ENCODE measurements at regions not wholly inside any gene's neighbourhood (a gene's known extent, or its start where the extent isn't known, plus 50 kb on each side); places are given as distances from the start of the nearest gene placed in this dataset.

DNA sequence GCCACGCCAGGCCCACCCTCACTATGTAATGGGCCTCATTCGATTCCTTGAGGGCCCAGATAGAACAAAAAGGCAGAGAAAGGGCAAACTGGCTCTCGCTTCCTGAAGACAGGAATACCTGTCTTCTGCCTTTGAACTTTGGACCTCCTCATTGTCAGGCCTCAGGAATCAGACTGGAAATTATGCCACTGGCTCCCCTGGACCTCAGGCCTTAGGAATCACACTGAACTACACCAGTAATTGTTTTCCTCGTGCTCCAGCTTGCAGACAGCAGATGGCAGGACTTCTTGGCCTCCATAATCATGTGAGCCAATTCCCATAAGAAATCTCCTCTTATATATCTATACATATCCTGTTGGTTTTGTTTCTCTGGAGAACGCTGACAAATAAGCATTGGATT lies 258.6 kb upstream of the KCNG1 start:
- DNase-seq (ENCODE audit: low spot score), result no peak
- Histone ChIP-seq H3K27ac (no peak overlapping the region), H3K36me3 (no peaks in the 10 kb centered on the region), H3K4me1 (replicated peaks) (no peaks in the 10 kb centered on the region), H3K27me3 (replicated peaks; ENCODE audit: insufficient read depth) (no peaks in the 10 kb centered on the region), H3K9me3 (no peaks in the 10 kb centered on the region), H3K4me3 (no peak overlapping the region)
- TF ChIP-seq, protein P1, sequence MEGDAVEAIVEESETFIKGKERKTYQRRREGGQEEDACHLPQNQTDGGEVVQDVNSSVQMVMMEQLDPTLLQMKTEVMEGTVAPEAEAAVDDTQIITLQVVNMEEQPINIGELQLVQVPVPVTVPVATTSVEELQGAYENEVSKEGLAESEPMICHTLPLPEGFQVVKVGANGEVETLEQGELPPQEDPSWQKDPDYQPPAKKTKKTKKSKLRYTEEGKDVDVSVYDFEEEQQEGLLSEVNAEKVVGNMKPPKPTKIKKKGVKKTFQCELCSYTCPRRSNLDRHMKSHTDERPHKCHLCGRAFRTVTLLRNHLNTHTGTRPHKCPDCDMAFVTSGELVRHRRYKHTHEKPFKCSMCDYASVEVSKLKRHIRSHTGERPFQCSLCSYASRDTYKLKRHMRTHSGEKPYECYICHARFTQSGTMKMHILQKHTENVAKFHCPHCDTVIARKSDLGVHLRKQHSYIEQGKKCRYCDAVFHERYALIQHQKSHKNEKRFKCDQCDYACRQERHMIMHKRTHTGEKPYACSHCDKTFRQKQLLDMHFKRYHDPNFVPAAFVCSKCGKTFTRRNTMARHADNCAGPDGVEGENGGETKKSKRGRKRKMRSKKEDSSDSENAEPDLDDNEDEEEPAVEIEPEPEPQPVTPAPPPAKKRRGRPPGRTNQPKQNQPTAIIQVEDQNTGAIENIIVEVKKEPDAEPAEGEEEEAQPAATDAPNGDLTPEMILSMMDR (IDR thresholded peaks at IDR 0.05), result no peak
- TF ChIP-seq POLR2A (IDR thresholded peaks at IDR 0.05), result no peak
- TF ChIP-seq POLR2AphosphoS5 (IDR thresholded peaks at IDR 0.05), result no peak
- 89% methylated on average over 5 of the region's 5 CpGs for WGBS
- intact Hi-C loops (cut with DNase I), result no loop called here

DNA sequence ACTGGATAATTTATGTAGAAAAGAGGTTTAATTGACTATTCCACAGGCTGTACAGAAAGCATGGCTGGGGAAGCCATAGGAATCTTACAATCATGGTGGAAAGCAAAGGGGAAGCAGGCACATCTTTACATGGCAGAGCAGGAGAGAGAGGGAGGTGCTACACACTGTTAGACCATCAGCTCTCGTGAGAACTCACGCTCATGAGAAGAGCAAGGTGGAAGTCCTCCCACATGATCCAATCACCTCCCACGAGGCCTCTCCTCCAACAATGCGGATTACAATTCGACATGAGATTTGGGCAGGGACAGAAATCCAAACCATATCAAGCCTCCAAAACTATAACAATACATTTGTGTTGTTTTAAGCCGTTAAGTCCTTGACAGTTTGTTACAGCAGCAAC lies 257.1 kb upstream of the KCNG1 start:
- WGBS, result 92% methylated on average over 6 of the region's 6 CpGs

DNA sequence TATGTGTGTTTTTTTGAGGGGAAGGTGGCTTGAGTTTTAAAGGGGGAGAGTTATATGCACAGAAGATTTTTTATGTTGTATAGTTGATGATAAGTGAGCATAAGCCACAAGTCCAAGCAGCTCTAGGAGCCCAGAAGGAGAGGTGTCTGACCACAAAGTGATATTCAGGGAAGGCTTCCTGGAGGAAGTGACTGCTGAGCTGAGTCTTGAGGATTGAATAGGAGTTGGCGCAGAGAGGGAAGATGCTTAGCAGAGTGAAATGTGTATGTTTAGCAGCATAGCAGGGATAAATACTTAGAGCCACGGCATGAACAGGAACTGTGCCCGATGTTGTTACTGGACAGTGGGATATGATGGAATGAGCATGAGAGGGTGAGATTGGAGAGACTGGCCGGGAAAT lies 255.1 kb upstream of the KCNG1 start:
- H3K36me3 ChIP-seq, result no peaks in the 10 kb centered on the region
- WGBS, result 82% methylated on average over 4 of the region's 4 CpGs
- H3K4me1 ChIP-seq (replicated peaks), result no peaks in the 10 kb centered on the region
- no peak for DNase-seq (ENCODE audit: low spot score)
- H3K27ac ChIP-seq, result no peak overlapping the region
- TF ChIP-seq POLR2A (IDR thresholded peaks at IDR 0.05) (no peak), POLR2AphosphoS5 (IDR thresholded peaks at IDR 0.05) (no peak)
- TF ChIP-seq, protein P1 (IDR thresholded peaks at IDR 0.05), result no peak
- no peaks in the 10 kb centered on the region for H3K27me3 ChIP-seq (replicated peaks; ENCODE audit: insufficient read depth)
- intact Hi-C loops (cut with DNase I), result no loop called here
- H3K9me3 ChIP-seq, result no peaks in the 10 kb centered on the region
- no peak overlapping the region for H3K4me3 ChIP-seq

More for the DNA sequence above, 257.1 kb upstream of the KCNG1 start:
- Histone ChIP-seq H3K27me3 (replicated peaks; ENCODE audit: insufficient read depth) (no peaks in the 10 kb centered on the region), H3K27ac (no peak overlapping the region), H3K36me3 (no peaks in the 10 kb centered on the region), H3K9me3 (no peaks in the 10 kb centered on the region), H3K4me1 (replicated peaks) (no peaks in the 10 kb centered on the region), H3K4me3 (no peak overlapping the region)
- DNase-seq (ENCODE audit: low spot score), result no peak
- intact Hi-C loops (cut with DNase I), result no loop called here
- TF ChIP-seq POLR2AphosphoS5 (IDR thresholded peaks at IDR 0.05) (no peak), POLR2A (IDR thresholded peaks at IDR 0.05) (no peak)
- TF ChIP-seq, protein P1 (IDR thresholded peaks at IDR 0.05), result no peak

DNA sequence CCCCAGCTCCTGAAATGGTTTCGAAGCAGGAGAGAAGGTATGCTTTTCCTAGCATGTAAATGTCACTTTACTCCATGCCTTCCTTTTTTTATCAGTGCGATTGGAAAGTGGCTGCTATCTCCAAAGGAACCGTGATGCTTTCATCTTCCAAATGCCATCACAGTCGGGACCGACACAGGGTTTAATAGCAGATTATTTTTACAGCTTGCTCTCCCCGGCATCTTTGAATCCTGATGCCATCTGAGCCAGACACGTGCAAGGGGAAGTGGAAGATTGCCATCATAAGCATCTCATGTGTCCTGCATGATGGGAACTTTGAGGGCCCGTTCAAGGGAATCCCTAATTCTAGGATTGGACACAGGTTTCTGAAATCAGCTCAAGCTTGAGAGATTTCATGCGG lies 253.4 kb upstream of the KCNG1 start:
- no peak for TF ChIP-seq POLR2AphosphoS5 (IDR thresholded peaks at IDR 0.05)
- TF ChIP-seq, protein P1 (IDR thresholded peaks at IDR 0.05), result no peak
- TF ChIP-seq POLR2A (IDR thresholded peaks at IDR 0.05), result no peak
- no peak overlapping the region for H3K4me3 ChIP-seq
- DNase-seq (ENCODE audit: low spot score), result no peak
- H3K4me1 ChIP-seq (replicated peaks), result no peaks in the 10 kb centered on the region
- 16% methylated on average over 9 of the region's 9 CpGs for WGBS
- H3K9me3 ChIP-seq, result no peaks in the 10 kb centered on the region
- no peak overlapping the region for H3K27ac ChIP-seq
- intact Hi-C loops (cut with DNase I), result no loop called here
- no peaks in the 10 kb centered on the region for H3K36me3 ChIP-seq
- H3K27me3 ChIP-seq (replicated peaks; ENCODE audit: insufficient read depth), result no peaks in the 10 kb centered on the region

DNA sequence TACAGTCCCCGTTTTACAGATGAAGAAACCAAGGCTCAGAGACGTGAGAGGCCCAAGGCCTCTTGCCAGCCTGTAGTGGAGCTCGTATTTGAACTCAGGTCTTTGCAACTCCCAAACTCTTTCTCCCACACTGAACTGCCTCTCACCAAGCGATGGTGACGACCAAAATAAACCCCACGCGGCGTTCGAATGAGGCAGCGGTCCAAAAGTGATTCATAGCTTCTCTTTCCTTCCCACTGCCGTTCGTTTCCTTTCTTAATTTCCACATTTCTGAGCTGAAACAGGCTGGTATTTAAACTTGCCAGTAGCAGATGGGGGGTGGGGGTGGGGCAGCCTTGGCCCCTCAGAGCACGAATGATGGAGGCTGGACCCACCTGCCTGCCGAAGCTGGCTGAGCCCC lies 252.9 kb upstream of the KCNG1 start:
- TF ChIP-seq, protein P1 (IDR thresholded peaks at IDR 0.05), result no peak
- TF ChIP-seq POLR2A (IDR thresholded peaks at IDR 0.05) (no peak), POLR2AphosphoS5 (IDR thresholded peaks at IDR 0.05) (no peak)
- H3K36me3 ChIP-seq, result no peaks in the 10 kb centered on the region
- no peaks in the 10 kb centered on the region for H3K27me3 ChIP-seq (replicated peaks; ENCODE audit: insufficient read depth)
- no peaks in the 10 kb centered on the region for H3K4me1 ChIP-seq (replicated peaks)
- DNase-seq (ENCODE audit: low spot score), result no peak
- intact Hi-C loops (cut with DNase I), result no loop called here
- no peaks in the 10 kb centered on the region for H3K9me3 ChIP-seq
- WGBS, result 26% methylated on average over 14 of the region's 14 CpGs
- H3K4me3 ChIP-seq, result no peak overlapping the region
- H3K27ac ChIP-seq, result no peak overlapping the region
